ENCODE measurements at regions not wholly inside any gene's neighbourhood (a gene's known extent, or its start where the extent isn't known, plus 50 kb on each side); places are given as distances from the start of the nearest gene placed in this dataset.

- no peak for FAIRE-seq
These were observed 731.6 kb upstream of the FANCL start for GRCh38 chr2:58972737-58973136.

- FAIRE-seq, result no peak
These were observed 730.6 kb upstream of the FANCL start for GRCh38 chr2:58971511-58972360.

GRCh38 chr2:58970365-58970764 is 729.2 kb upstream of the FANCL start:
- no peak for FAIRE-seq

- FAIRE-seq, result no peak
These were observed 727.8 kb upstream of the FANCL start for GRCh38 chr2:58968885-58969284.

- no peak for FAIRE-seq
These were observed 726.6 kb upstream of the FANCL start for GRCh38 chr2:58967736-58968135.

- no peak for FAIRE-seq
These were observed 724.5 kb upstream of the FANCL start for GRCh38 chr2:58965602-58966001.

- no peak for FAIRE-seq
These were observed 718.9 kb upstream of the FANCL start for GRCh38 chr2:58959996-58960395.

GRCh38 chr2:58957188-58957840 is 716.2 kb upstream of the FANCL start:
- FAIRE-seq, result no peak

- no peak for FAIRE-seq
These were observed 713.8 kb upstream of the FANCL start for GRCh38 chr2:58954880-58955385.

- no peak for FAIRE-seq
These were observed 710.6 kb upstream of the FANCL start for GRCh38 chr2:58951722-58952121.

- no peak for FAIRE-seq
These were observed 709.8 kb upstream of the FANCL start for GRCh38 chr2:58950795-58951462.

GRCh38 chr2:58939388-58939787 is 698.3 kb upstream of the FANCL start:
- FAIRE-seq, result no peak

GRCh38 chr2:58938988-58939387 is 697.9 kb upstream of the FANCL start:
- no peak for FAIRE-seq

GRCh38 chr2:58932801-58933200 is 691.7 kb upstream of the FANCL start:
- no peak for FAIRE-seq

GRCh38 chr2:58930537-58930936 is 689.4 kb upstream of the FANCL start:
- FAIRE-seq, result no peak

GRCh38 chr2:58928973-58929372 is 687.8 kb upstream of the FANCL start:
- no peak for FAIRE-seq

- FAIRE-seq, result no peak
These were observed 687.3 kb upstream of the FANCL start for GRCh38 chr2:58928391-58928790.

- FAIRE-seq, result no peak
These were observed 685.0 kb upstream of the FANCL start for GRCh38 chr2:58926112-58926511.

GRCh38 chr2:58925676-58926081 is 684.6 kb upstream of the FANCL start:
- FAIRE-seq, result no peak

- no peak for FAIRE-seq
These were observed 682.7 kb upstream of the FANCL start for GRCh38 chr2:58923869-58924268.

GRCh38 chr2:58922245-58922644 is 681.1 kb upstream of the FANCL start:
- FAIRE-seq, result no peak

- FAIRE-seq, result no peak
These were observed 680.6 kb upstream of the FANCL start for GRCh38 chr2:58921676-58922075.

GRCh38 chr2:58920001-58920400 is 678.9 kb upstream of the FANCL start:
- no peak for FAIRE-seq

- FAIRE-seq, result no peak
These were observed 678.2 kb upstream of the FANCL start for GRCh38 chr2:58919316-58919715.

Measured in TTC549 (cell line).